Endothelial cell of umbilical vein (primary cell): ENCODE measurements at regions not wholly inside any gene's neighbourhood (a gene's known extent, or its start where the extent isn't known, plus 50 kb on each side); places are given as distances from the start of the nearest gene placed in this dataset.

Experiments
- BruUV-seq: library from RNA; stranded (reverse); fragments of 400-500 nt; replicated peaks from 2 replicates; lab custom pipeline; 2021; lab: Mats Ljungman, UMichigan
- CTCF ChIA-PET: fragments of 300-600, 350-600 bp; sonication (Branson Sonifier 250); formaldehyde crosslinking; loops from one replicate; lab custom pipeline; 2021; ENCODE audit warnings: antibody characterized with exemption, inconsistent platforms; lab: Charles Lee
- POLR2A ChIA-PET: fragments of 300-600, 350-600 bp; sonication (Branson Sonifier 250); formaldehyde crosslinking; loops from one replicate; lab custom pipeline; 2021; ENCODE audit warnings: antibody characterized with exemption, inconsistent platforms; lab: Charles Lee
- DNase-seq: peaks from one replicate; pipeline ENCODE4 v3.0.0-alpha.2; 2011; ENCODE audit warnings: low read depth, low spot score
- FAIRE-seq: peaks from 2 replicates; lab custom pipeline; 2011; peaks lifted over from hg19 to GRCh38; lab: Jason Lieb, UNC
- H2AFZ ChIP-seq: 2 replicates; pipeline ENCODE4 v1.6.0; 2012; ENCODE audit warnings: low read depth, low read length, control low read depth, inconsistent platforms
- H3K27ac ChIP-seq: 2 replicates; pipeline ENCODE4 v1.5.1; 2011; ENCODE audit warnings: low read depth, mild to moderate bottlenecking, control low read depth, low read length, moderate library complexity; ENCODE audit not compliant: insufficient read depth
- H3K27me3 ChIP-seq, 2 experiments: 2 replicates each; pipeline versions ENCODE4 v1.6.0 to v1.6.1; 2011; ENCODE audit warnings: low read length in 2 of 2, mixed read lengths in 1 of 2; ENCODE audit not compliant: control insufficient read depth in 2 of 2, insufficient read depth in 2 of 2
- H3K36me3 ChIP-seq, 2 experiments: 2 replicates in 1 of 2; 3 replicates in 1 of 2; pipeline ENCODE4 v1.5.1; 2011; ENCODE audit warnings: low read length in 2 of 2, mild to moderate bottlenecking in 1 of 2, moderate library complexity in 1 of 2; ENCODE audit not compliant: control insufficient read depth in 2 of 2, insufficient read depth in 2 of 2; ENCODE audit errors: extremely low read depth in 1 of 2
- H3K4me1 ChIP-seq: 3 replicates; pipeline ENCODE4 v1.5.1; 2011; ENCODE audit warnings: mild to moderate bottlenecking, low read length; ENCODE audit not compliant: control insufficient read depth, insufficient read depth; ENCODE audit errors: extremely low read depth
- H3K4me2 ChIP-seq: 2 replicates; pipeline ENCODE4 v1.6.1; 2011; ENCODE audit warnings: low read length, control low read depth, mixed read lengths; ENCODE audit not compliant: insufficient read depth
- H3K4me3 ChIP-seq, 3 experiments: fragments of 200-600 bp in 1 of 3; sonication (generic), shearing (Covaris generic) in 1 of 3; replicated peaks in 1 of 3; 2 replicates each; pipeline ENCODE4 v1.5.1; 2011 to 2016; ENCODE audit warnings: control low read depth in 3 of 3, low read length in 3 of 3, mild to moderate bottlenecking in 2 of 3, inconsistent platforms in 1 of 3, low read depth in 1 of 3, moderate library complexity in 1 of 3; ENCODE audit not compliant: insufficient read depth in 1 of 3
- H3K79me2 ChIP-seq: 2 replicates; pipeline ENCODE4 v1.6.0; 2012; ENCODE audit warnings: low read length, inconsistent platforms; ENCODE audit not compliant: control insufficient read depth, insufficient read depth
- H3K9ac ChIP-seq: replicated peaks from 2 replicates; pipeline ENCODE3; 2011; ENCODE audit warnings: low read length, control low read depth; ENCODE audit not compliant: insufficient read depth; ENCODE audit errors: extremely low read depth
- H3K9me1 ChIP-seq: replicated peaks from 3 replicates; pipeline ENCODE4 v1.6.0; 2011; ENCODE audit warnings: mild to moderate bottlenecking, low read length; ENCODE audit not compliant: control insufficient read depth, insufficient read depth; ENCODE audit errors: extremely low read depth
- H3K9me3 ChIP-seq: replicated peaks from 2 replicates; pipeline ENCODE4 v1.5.1; 2012; ENCODE audit warnings: low read length, inconsistent platforms; ENCODE audit not compliant: control insufficient read depth, insufficient read depth
- H4K20me1 ChIP-seq: replicated peaks from 2 replicates; pipeline ENCODE3; 2011; ENCODE audit warnings: mild to moderate bottlenecking, low read length; ENCODE audit not compliant: control insufficient read depth, insufficient read depth; ENCODE audit errors: extremely low read depth
- EZH2 ChIP-seq: IDR thresholded peaks from 2 replicates; pipeline ENCODE4 v1.6.1; 2012; ENCODE audit warnings: borderline replicate concordance, low read depth, mild to moderate bottlenecking, moderate library complexity, low read length, inconsistent platforms; ENCODE audit not compliant: severe bottlenecking
- FOS ChIP-seq: IDR thresholded peaks from 2 replicates; pipeline ENCODE4 v1.6.1; 2011; ENCODE audit warnings: mild to moderate bottlenecking, low read length, moderate library complexity, borderline replicate concordance; ENCODE audit not compliant: insufficient read depth
- GATA2 ChIP-seq: IDR thresholded peaks from 2 replicates; pipeline ENCODE4 v1.7.0; 2011; ENCODE audit warnings: low read depth, mild to moderate bottlenecking, moderate library complexity, mixed read lengths, low read length; ENCODE audit not compliant: insufficient read length, insufficient read depth
- JUN ChIP-seq: IDR thresholded peaks from 2 replicates; pipeline ENCODE4 v1.6.1; 2011; ENCODE audit warnings: borderline replicate concordance, low read depth; ENCODE audit not compliant: insufficient read length, insufficient read depth
- MAX ChIP-seq: IDR thresholded peaks from 2 replicates; pipeline ENCODE4 v1.6.1; 2011; ENCODE audit not compliant: insufficient read depth, insufficient read length
- MYC ChIP-seq: IDR thresholded peaks from one replicate; pipeline ENCODE4 v1.6.1; 2011; ENCODE audit warnings: mild to moderate bottlenecking, low read depth, low read length
- POLR2A ChIP-seq: IDR thresholded peaks from 2 replicates; pipeline ENCODE4 v1.6.1; 2012; ENCODE audit warnings: low read depth, mild to moderate bottlenecking, control low read depth, low read length
- POLR2AphosphoS5 ChIP-seq: IDR thresholded peaks from 2 replicates; pipeline ENCODE4 v1.6.1; 2012; ENCODE audit warnings: low read depth, mild to moderate bottlenecking, control low read depth, low read length, moderate library complexity; ENCODE audit not compliant: insufficient read depth
- dilution Hi-C: fragments of 300-500 bp; cut with MboI; formaldehyde crosslinking; loops from one replicate; pipeline ENCODE4 v1.15.0; 2019; ENCODE audit warnings: low sequenced_read_pairs; ENCODE audit not compliant: extremely low pct_ligation_motif_present
- intact Hi-C: fragments of 100-400 bp; cut with micrococcal nuclease; formaldehyde crosslinking; loops from one replicate; pipeline ENCODE4 v1.10.0; 2022
- TF ChIP-seq, protein P1 (sequence below), 2 donors: IDR thresholded peaks; 1 replicate in 1 of 2; 2 replicates in 1 of 2; pipeline ENCODE4 v1.5.1; 2011; ENCODE audit warnings: low read length in 2 of 2, mild to moderate bottlenecking in 2 of 2, moderate library complexity in 2 of 2, control low read depth in 1 of 2, inconsistent platforms in 1 of 2, low read depth in 1 of 2; ENCODE audit not compliant: insufficient read depth in 1 of 2; ENCODE audit errors: extremely low read depth in 1 of 2

DNA sequence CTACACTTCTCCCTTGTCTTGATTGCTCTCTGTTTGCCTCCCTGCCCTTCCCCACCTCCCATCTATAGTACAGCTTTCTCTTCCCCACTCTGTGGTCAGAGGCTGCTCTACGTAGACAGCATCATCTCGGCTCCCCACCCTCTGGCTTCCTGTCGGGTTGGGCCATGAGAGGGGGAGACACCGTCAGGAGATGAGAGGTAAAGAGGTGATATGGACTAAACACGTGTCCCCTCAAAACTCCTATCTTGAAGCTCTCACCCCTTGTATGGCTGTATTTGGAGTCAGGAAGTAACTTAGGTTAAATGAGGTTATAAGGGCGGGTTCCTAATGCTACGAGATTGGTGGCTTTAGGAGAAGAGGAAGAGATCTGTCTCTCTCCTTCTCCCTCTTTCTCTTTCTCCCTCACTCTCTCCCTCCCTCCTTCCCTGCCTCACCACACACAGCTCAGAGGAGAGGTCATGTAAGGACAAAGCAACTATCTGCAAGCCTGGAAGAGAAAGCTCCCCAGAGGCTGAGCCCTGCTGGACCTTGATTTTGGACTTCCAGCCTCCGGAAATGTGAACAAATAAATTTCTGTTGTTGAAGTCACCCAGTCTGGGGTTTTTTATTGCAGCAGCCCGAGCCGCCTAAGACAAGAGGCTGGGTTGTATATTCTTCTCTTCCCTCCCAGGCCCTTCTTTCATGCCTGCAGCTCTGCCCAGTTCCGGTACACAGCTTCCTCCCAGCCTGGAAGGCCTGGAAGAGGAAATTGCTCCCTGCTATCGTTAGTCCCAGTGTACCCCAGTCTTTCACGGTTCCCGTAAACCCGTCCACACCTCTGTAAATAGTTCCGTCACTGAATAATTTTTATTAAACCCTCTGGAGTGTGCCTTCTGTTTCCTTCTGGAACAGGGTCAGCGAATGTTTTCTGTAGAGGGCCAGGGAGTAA, 138.0 kb downstream of the AKAIN1 start:
- ChIA-PET CTCF (interaction anchor here (1.4 to 5.4 kb wide), 2 partner anchors 11 to 951 kb away, joined by 5 to 116 read pairs; no protein-coding TSS in a partner anchor), POLR2A (no interaction called here)
- BruUV-seq, result no TSS peak
- no peak overlapping the region for H3K4me3 ChIP-seq
- dilution Hi-C loops (no loop called here), intact Hi-C loops (loop anchor here (5.0 kb wide), 1 partner anchor 937 kb away; no protein-coding TSS in a partner anchor)
- no peaks in the 10 kb centered on the region for H3K4me1 ChIP-seq
- no peaks in the 10 kb centered on the region for H3K36me3 ChIP-seq
- H3K27ac ChIP-seq, result no peak overlapping the region
- H3K4me2 ChIP-seq, result no peak overlapping the region
- H3K27me3 ChIP-seq, result peaks cover 0 to 1% of the 10 kb centered on the region in 2 experiments
- no peaks in the 10 kb centered on the region for H3K9me3 ChIP-seq
- no peak for FAIRE-seq
- H2AFZ ChIP-seq, result no peak overlapping the region
- H3K79me2 ChIP-seq, result no peaks in the 10 kb centered on the region
- no peaks in the 10 kb centered on the region for H4K20me1 ChIP-seq
- no peak overlapping the region for H3K9ac ChIP-seq
- DNase-seq, result no peak
- no peaks in the 10 kb centered on the region for H3K9me1 ChIP-seq
- TF ChIP-seq MAX (no peak), FOS (no peak), JUN (no peak), GATA2 (no peak), MYC (no peak), POLR2AphosphoS5 (no peak), POLR2A (no peak), EZH2 (no peak)
- TF ChIP-seq, protein P1, sequence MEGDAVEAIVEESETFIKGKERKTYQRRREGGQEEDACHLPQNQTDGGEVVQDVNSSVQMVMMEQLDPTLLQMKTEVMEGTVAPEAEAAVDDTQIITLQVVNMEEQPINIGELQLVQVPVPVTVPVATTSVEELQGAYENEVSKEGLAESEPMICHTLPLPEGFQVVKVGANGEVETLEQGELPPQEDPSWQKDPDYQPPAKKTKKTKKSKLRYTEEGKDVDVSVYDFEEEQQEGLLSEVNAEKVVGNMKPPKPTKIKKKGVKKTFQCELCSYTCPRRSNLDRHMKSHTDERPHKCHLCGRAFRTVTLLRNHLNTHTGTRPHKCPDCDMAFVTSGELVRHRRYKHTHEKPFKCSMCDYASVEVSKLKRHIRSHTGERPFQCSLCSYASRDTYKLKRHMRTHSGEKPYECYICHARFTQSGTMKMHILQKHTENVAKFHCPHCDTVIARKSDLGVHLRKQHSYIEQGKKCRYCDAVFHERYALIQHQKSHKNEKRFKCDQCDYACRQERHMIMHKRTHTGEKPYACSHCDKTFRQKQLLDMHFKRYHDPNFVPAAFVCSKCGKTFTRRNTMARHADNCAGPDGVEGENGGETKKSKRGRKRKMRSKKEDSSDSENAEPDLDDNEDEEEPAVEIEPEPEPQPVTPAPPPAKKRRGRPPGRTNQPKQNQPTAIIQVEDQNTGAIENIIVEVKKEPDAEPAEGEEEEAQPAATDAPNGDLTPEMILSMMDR (IDR thresholded peaks at IDR 0.05; ENCODE audit: extremely low read depth in 1 of 2, insufficient read depth in 1 of 2, low read depth in 1 of 2, low read length in 2 of 2), result no peak
